WTC11 (cell line): ENCODE measurements at regions not wholly inside any gene's neighbourhood (a gene's known extent, or its start where the extent isn't known, plus 50 kb on each side); places are given as distances from the start of the nearest gene placed in this dataset.

Experiments used
- ATAC-seq: fragments of 200-7000 bp; cut with Tn5 transposase; 2 replicates; pipeline ENCODE4 v1.10.0; 2021; ENCODE audit warnings: mild to moderate bottlenecking, moderate library complexity
- CTCF ChIA-PET: fragments of 300-600 bp; sonication (Branson Sonifier 250); formaldehyde crosslinking; loops from one replicate; lab custom pipeline; 2021; ENCODE audit warnings: antibody characterized with exemption; lab: Charles Lee
- POLR2A ChIA-PET: fragments of 350-600 bp; sonication (Branson Sonifier 250); formaldehyde crosslinking; loops from one replicate; lab custom pipeline; 2021; ENCODE audit warnings: antibody characterized with exemption; lab: Charles Lee
- DNase-seq: peaks from one replicate; pipeline ENCODE4 v3.0.0; 2021; ENCODE audit warnings: low spot score
- H3K27ac Mint-ChIP-seq: 2 replicates; pipeline ENCODE4 v1.8.0; 2021; ENCODE audit warnings: mixed read lengths
- H3K27me3 Mint-ChIP-seq: 2 replicates; pipeline ENCODE4 v1.8.0; 2021; ENCODE audit warnings: low read depth, mild to moderate bottlenecking, moderate library complexity, mixed read lengths
- H3K36me3 Mint-ChIP-seq: 2 replicates; pipeline ENCODE4 v1.8.0; 2021; ENCODE audit warnings: mixed read lengths
- H3K4me1 Mint-ChIP-seq: 2 replicates; pipeline ENCODE4 v1.8.0; 2022; ENCODE audit warnings: mixed read lengths
- H3K4me3 Mint-ChIP-seq: 2 replicates; pipeline ENCODE4 v1.8.0; 2021; ENCODE audit warnings: mild to moderate bottlenecking, moderate library complexity, mixed read lengths
- H3K9me3 Mint-ChIP-seq: 2 replicates; pipeline ENCODE4 v1.8.0; 2021; ENCODE audit warnings: mixed read lengths
- ATF1 ChIP-seq: sonication (generic); formaldehyde crosslinking; IDR thresholded peaks from 2 replicates; pipeline ENCODE4 v1.8.1; 2023; ENCODE audit warnings: mild to moderate bottlenecking, moderate library complexity, missing genetic modification reagents
- FOXJ3 ChIP-seq: sonication (generic); formaldehyde crosslinking; IDR thresholded peaks from 2 replicates; pipeline ENCODE4 v1.9.0; 2021; ENCODE audit warnings: missing genetic modification reagents, mild to moderate bottlenecking, borderline replicate concordance
- FOXK1 ChIP-seq: sonication (generic); formaldehyde crosslinking; IDR thresholded peaks from 2 replicates; pipeline ENCODE4 v1.8.0; 2022; ENCODE audit warnings: mild to moderate bottlenecking, moderate library complexity, missing genetic modification reagents
- GABPB1 ChIP-seq: sonication (generic); formaldehyde crosslinking; IDR thresholded peaks from 2 replicates; pipeline ENCODE4 v1.8.1; 2023; ENCODE audit warnings: mild to moderate bottlenecking, missing genetic modification reagents
- NR1H2 ChIP-seq: sonication (generic); formaldehyde crosslinking; IDR thresholded peaks from 2 replicates; pipeline ENCODE4 v1.9.0; 2021; ENCODE audit warnings: mild to moderate bottlenecking, moderate library complexity, missing genetic modification reagents
- PRRX2 ChIP-seq: fragments of 250-450 bp; sonication (Bioruptor Pico); IDR thresholded peaks from 2 replicates; pipeline ENCODE4 v1.8.0; 2021; ENCODE audit warnings: mild to moderate bottlenecking
- SMAD3 ChIP-seq: sonication (generic); formaldehyde crosslinking; IDR thresholded peaks from 2 replicates; pipeline ENCODE4 v1.8.0; 2022; ENCODE audit warnings: missing genetic modification reagents, mild to moderate bottlenecking, borderline replicate concordance
- SMAD4 ChIP-seq: sonication (generic); formaldehyde crosslinking; IDR thresholded peaks from 2 replicates; pipeline ENCODE4 v1.8.0; 2022; ENCODE audit warnings: mild to moderate bottlenecking, missing genetic modification reagents
- TEAD4 ChIP-seq: sonication (generic); formaldehyde crosslinking; IDR thresholded peaks from 2 replicates; pipeline ENCODE4 v1.8.0; 2022; ENCODE audit warnings: mild to moderate bottlenecking, missing genetic modification reagents
- ZNF232 ChIP-seq: sonication (generic); formaldehyde crosslinking; IDR thresholded peaks from 2 replicates; pipeline ENCODE4 v1.8.0; 2022; ENCODE audit warnings: mild to moderate bottlenecking, missing genetic modification reagents
- ZNF263 ChIP-seq: sonication (generic); formaldehyde crosslinking; IDR thresholded peaks from 2 replicates; pipeline ENCODE4 v1.8.1; 2022; ENCODE audit warnings: low read depth, mild to moderate bottlenecking, moderate library complexity, missing genetic modification reagents
- ZNF317 ChIP-seq: sonication (generic); formaldehyde crosslinking; IDR thresholded peaks from 2 replicates; pipeline ENCODE4 v1.8.1; 2023; ENCODE audit warnings: low read depth, mild to moderate bottlenecking, moderate library complexity, missing genetic modification reagents, borderline replicate concordance
- TF ChIP-seq, protein P1 (sequence below): fragments of 250-450 bp; sonication (Bioruptor Pico); IDR thresholded peaks from 2 replicates; pipeline ENCODE4 v1.9.0; 2021; ENCODE audit warnings: mild to moderate bottlenecking, borderline replicate concordance
- TF ChIP-seq, protein P2 (sequence below): sonication (generic); formaldehyde crosslinking; IDR thresholded peaks from 2 replicates; pipeline ENCODE4 v1.8.0; 2022; ENCODE audit warnings: mild to moderate bottlenecking, missing genetic modification reagents
- TF ChIP-seq, protein P3 (sequence below): sonication (generic); formaldehyde crosslinking; IDR thresholded peaks from 2 replicates; pipeline ENCODE4 v1.8.0; 2023; ENCODE audit warnings: missing genetic modification reagents
- TF ChIP-seq, protein P4 (sequence below): fragments of 250-450 bp; sonication (Bioruptor Pico); IDR thresholded peaks from 2 replicates; pipeline ENCODE4 v1.9.0; 2021; ENCODE audit warnings: mild to moderate bottlenecking
- TF ChIP-seq, protein P5 (sequence below): sonication (generic); formaldehyde crosslinking; IDR thresholded peaks from 2 replicates; pipeline ENCODE4 v1.8.1; 2023; ENCODE audit warnings: mild to moderate bottlenecking, missing genetic modification reagents, borderline replicate concordance
- TF ChIP-seq, protein P6 (sequence below): sonication (generic); formaldehyde crosslinking; IDR thresholded peaks from 2 replicates; pipeline ENCODE4 v1.8.1; 2022; ENCODE audit warnings: low read depth, missing genetic modification reagents, borderline replicate concordance
- TF ChIP-seq, protein P7 (sequence below): sonication (generic); formaldehyde crosslinking; IDR thresholded peaks from 2 replicates; pipeline ENCODE4 v1.8.1; 2023; ENCODE audit warnings: mild to moderate bottlenecking, missing genetic modification reagents, moderate library complexity

DNA sequence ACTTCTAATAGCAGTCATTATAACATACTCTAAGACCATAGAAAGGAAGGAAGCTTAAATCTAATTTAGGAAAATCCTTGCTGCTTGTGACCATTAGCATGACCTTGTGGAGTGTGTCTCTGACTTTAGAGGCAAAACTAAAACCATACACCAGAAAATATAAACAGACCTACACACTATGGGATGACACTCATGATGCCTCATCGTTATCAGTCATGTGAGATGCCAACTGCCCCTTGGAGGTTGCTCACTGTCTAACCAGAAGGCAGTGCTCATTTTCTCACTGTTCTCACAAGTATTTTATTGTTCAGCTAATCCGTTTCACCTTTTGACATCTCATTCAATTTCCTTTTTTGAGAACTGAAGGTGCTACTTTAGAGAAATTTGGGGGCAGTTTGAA lies 376.9 kb downstream of the RND3 start (continued):
- no peak for TF ChIP-seq FOXK1 (CRISPR knock-in tag)
- no peak for TF ChIP-seq TEAD4
- TF ChIP-seq SMAD4 (CRISPR knock-in tag): no peak
- TF ChIP-seq, all 79 proteins: peak for 0

DNA sequence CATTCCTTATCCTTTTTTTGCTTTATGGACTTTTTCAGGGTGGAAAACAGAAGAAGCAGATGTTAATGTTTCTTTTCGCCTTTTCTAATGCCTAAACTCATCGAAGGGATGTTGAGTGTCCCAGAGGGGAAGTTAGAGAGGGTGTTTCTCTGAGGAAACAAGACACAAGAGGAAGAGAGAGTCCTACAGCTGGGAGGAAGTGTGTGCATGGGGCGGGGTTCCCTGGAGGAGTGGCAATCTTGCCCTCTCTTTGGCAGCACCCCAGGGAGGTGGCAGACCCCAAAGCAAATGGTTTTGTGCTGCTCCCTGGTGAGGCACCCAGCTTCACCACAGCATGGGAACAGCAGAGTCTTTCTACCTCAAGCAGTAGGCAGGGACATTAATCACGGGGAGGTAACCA lies 377.6 kb downstream of the RND3 start:
- Mint-ChIP-seq H3K27me3 (no peaks in the 10 kb centered on the region), H3K27ac (no peak overlapping the region), H3K4me3 (no peak overlapping the region), H3K9me3 (peaks cover 12% of the 10 kb centered on the region), H3K4me1 (no peaks in the 10 kb centered on the region), H3K36me3 (peaks cover 5% of the 10 kb centered on the region)
- ATAC-seq: no peak
- ChIA-PET POLR2A (no interaction called here), CTCF (no interaction called here)
- DNase-seq: no peak
- TF ChIP-seq, protein P1, sequence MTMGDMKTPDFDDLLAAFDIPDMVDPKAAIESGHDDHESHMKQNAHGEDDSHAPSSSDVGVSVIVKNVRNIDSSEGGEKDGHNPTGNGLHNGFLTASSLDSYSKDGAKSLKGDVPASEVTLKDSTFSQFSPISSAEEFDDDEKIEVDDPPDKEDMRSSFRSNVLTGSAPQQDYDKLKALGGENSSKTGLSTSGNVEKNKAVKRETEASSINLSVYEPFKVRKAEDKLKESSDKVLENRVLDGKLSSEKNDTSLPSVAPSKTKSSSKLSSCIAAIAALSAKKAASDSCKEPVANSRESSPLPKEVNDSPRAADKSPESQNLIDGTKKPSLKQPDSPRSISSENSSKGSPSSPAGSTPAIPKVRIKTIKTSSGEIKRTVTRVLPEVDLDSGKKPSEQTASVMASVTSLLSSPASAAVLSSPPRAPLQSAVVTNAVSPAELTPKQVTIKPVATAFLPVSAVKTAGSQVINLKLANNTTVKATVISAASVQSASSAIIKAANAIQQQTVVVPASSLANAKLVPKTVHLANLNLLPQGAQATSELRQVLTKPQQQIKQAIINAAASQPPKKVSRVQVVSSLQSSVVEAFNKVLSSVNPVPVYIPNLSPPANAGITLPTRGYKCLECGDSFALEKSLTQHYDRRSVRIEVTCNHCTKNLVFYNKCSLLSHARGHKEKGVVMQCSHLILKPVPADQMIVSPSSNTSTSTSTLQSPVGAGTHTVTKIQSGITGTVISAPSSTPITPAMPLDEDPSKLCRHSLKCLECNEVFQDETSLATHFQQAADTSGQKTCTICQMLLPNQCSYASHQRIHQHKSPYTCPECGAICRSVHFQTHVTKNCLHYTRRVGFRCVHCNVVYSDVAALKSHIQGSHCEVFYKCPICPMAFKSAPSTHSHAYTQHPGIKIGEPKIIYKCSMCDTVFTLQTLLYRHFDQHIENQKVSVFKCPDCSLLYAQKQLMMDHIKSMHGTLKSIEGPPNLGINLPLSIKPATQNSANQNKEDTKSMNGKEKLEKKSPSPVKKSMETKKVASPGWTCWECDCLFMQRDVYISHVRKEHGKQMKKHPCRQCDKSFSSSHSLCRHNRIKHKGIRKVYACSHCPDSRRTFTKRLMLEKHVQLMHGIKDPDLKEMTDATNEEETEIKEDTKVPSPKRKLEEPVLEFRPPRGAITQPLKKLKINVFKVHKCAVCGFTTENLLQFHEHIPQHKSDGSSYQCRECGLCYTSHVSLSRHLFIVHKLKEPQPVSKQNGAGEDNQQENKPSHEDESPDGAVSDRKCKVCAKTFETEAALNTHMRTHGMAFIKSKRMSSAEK (CRISPR knock-in tag): no peak
- TF ChIP-seq, protein P2, sequence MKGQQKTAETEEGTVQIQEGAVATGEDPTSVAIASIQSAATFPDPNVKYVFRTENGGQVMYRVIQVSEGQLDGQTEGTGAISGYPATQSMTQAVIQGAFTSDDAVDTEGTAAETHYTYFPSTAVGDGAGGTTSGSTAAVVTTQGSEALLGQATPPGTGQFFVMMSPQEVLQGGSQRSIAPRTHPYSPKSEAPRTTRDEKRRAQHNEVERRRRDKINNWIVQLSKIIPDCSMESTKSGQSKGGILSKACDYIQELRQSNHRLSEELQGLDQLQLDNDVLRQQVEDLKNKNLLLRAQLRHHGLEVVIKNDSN: no peak
- TF ChIP-seq ZNF317 (CRISPR knock-in tag): no peak
- no peak for TF ChIP-seq ZNF263 (CRISPR knock-in tag)
- no peak for TF ChIP-seq FOXJ3
- no peak for TF ChIP-seq NR1H2 (CRISPR knock-in tag)
- TF ChIP-seq, protein P3, sequence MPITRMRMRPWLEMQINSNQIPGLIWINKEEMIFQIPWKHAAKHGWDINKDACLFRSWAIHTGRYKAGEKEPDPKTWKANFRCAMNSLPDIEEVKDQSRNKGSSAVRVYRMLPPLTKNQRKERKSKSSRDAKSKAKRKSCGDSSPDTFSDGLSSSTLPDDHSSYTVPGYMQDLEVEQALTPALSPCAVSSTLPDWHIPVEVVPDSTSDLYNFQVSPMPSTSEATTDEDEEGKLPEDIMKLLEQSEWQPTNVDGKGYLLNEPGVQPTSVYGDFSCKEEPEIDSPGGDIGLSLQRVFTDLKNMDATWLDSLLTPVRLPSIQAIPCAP (CRISPR knock-in tag): no peak
- TF ChIP-seq SMAD3 (CRISPR knock-in tag): no peak
- TF ChIP-seq, protein P4, sequence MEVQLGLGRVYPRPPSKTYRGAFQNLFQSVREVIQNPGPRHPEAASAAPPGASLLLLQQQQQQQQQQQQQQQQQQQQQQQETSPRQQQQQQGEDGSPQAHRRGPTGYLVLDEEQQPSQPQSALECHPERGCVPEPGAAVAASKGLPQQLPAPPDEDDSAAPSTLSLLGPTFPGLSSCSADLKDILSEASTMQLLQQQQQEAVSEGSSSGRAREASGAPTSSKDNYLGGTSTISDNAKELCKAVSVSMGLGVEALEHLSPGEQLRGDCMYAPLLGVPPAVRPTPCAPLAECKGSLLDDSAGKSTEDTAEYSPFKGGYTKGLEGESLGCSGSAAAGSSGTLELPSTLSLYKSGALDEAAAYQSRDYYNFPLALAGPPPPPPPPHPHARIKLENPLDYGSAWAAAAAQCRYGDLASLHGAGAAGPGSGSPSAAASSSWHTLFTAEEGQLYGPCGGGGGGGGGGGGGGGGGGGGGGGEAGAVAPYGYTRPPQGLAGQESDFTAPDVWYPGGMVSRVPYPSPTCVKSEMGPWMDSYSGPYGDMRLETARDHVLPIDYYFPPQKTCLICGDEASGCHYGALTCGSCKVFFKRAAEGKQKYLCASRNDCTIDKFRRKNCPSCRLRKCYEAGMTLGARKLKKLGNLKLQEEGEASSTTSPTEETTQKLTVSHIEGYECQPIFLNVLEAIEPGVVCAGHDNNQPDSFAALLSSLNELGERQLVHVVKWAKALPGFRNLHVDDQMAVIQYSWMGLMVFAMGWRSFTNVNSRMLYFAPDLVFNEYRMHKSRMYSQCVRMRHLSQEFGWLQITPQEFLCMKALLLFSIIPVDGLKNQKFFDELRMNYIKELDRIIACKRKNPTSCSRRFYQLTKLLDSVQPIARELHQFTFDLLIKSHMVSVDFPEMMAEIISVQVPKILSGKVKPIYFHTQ (CRISPR knock-in tag): no peak
- TF ChIP-seq ZNF232: no peak

DNA sequence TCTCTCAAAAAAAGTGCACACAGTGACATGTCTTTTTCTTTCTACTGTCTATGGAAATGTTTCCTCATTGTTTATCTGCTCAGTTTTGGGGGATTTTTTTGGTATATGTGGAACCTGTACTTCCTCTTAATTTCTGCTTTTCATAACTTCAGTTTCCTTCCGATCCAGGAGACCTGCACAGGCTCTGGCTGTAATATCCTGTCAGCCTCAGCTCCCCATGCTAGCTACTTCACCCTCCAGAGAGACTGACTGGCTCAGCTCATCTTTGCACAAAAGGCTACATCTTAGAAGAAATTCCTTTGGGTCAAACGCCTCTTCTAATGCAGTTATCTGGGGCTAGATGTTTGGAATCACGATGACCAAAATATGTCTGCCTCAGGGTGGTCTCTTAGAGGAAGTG lies 378.4 kb downstream of the RND3 start:
- no peak for DNase-seq
- H3K4me1 Mint-ChIP-seq: no peaks in the 10 kb centered on the region
- H3K4me3 Mint-ChIP-seq: no peak overlapping the region
- no peaks in the 10 kb centered on the region for H3K27me3 Mint-ChIP-seq
- H3K9me3 Mint-ChIP-seq: peaks cover 17% of the 10 kb centered on the region
- POLR2A ChIA-PET: no interaction called here
- H3K36me3 Mint-ChIP-seq: peaks cover 9% of the 10 kb centered on the region
- no peak for ATAC-seq
- CTCF ChIA-PET: no interaction called here
- H3K27ac Mint-ChIP-seq: no peak overlapping the region
- TF ChIP-seq, protein P5, sequence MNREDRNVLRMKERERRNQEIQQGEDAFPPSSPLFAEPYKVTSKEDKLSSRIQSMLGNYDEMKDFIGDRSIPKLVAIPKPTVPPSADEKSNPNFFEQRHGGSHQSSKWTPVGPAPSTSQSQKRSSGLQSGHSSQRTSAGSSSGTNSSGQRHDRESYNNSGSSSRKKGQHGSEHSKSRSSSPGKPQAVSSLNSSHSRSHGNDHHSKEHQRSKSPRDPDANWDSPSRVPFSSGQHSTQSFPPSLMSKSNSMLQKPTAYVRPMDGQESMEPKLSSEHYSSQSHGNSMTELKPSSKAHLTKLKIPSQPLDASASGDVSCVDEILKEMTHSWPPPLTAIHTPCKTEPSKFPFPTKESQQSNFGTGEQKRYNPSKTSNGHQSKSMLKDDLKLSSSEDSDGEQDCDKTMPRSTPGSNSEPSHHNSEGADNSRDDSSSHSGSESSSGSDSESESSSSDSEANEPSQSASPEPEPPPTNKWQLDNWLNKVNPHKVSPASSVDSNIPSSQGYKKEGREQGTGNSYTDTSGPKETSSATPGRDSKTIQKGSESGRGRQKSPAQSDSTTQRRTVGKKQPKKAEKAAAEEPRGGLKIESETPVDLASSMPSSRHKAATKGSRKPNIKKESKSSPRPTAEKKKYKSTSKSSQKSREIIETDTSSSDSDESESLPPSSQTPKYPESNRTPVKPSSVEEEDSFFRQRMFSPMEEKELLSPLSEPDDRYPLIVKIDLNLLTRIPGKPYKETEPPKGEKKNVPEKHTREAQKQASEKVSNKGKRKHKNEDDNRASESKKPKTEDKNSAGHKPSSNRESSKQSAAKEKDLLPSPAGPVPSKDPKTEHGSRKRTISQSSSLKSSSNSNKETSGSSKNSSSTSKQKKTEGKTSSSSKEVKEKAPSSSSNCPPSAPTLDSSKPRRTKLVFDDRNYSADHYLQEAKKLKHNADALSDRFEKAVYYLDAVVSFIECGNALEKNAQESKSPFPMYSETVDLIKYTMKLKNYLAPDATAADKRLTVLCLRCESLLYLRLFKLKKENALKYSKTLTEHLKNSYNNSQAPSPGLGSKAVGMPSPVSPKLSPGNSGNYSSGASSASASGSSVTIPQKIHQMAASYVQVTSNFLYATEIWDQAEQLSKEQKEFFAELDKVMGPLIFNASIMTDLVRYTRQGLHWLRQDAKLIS (CRISPR knock-in tag): no peak
- TF ChIP-seq PRRX2 (CRISPR knock-in tag): no peak
- no peak for TF ChIP-seq GABPB1 (CRISPR knock-in tag)
- TF ChIP-seq, protein P2: no peak
- no peak for TF ChIP-seq ZNF232
- no peak for TF ChIP-seq ATF1
- TF ChIP-seq, protein P6, sequence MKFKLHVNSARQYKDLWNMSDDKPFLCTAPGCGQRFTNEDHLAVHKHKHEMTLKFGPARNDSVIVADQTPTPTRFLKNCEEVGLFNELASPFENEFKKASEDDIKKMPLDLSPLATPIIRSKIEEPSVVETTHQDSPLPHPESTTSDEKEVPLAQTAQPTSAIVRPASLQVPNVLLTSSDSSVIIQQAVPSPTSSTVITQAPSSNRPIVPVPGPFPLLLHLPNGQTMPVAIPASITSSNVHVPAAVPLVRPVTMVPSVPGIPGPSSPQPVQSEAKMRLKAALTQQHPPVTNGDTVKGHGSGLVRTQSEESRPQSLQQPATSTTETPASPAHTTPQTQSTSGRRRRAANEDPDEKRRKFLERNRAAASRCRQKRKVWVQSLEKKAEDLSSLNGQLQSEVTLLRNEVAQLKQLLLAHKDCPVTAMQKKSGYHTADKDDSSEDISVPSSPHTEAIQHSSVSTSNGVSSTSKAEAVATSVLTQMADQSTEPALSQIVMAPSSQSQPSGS: no peak
- TF ChIP-seq, protein P7, sequence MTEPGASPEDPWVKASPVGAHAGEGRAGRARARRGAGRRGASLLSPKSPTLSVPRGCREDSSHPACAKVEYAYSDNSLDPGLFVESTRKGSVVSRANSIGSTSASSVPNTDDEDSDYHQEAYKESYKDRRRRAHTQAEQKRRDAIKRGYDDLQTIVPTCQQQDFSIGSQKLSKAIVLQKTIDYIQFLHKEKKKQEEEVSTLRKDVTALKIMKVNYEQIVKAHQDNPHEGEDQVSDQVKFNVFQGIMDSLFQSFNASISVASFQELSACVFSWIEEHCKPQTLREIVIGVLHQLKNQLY: no peak
